Ishikawa (cell line): ENCODE measurements at regions not wholly inside any gene's neighbourhood (a gene's known extent, or its start where the extent isn't known, plus 50 kb on each side); places are given as distances from the start of the nearest gene placed in this dataset.

Experiments used
- CEBPB ChIP-seq: IDR thresholded peaks from 2 replicates; pipeline ENCODE4 v1.6.1; 2012
- CREB1 ChIP-seq: IDR thresholded peaks from 2 replicates; pipeline ENCODE4 v1.6.1; 2012; ENCODE audit warnings: low read depth
- EGR1 ChIP-seq: IDR thresholded peaks from 2 replicates; pipeline ENCODE4 v1.6.1; 2012
- EP300 ChIP-seq: IDR thresholded peaks from 2 replicates; pipeline ENCODE4 v1.6.1; 2012; ENCODE audit warnings: borderline replicate concordance
- FOXM1 ChIP-seq: IDR thresholded peaks from 2 replicates; pipeline ENCODE4 v1.6.1; 2012; ENCODE audit warnings: low read depth, borderline replicate concordance
- MAX ChIP-seq: IDR thresholded peaks from 2 replicates; pipeline ENCODE4 v1.6.1; 2012
- NFIC ChIP-seq: IDR thresholded peaks from 2 replicates; pipeline ENCODE4 v1.6.1; 2012
- RAD21 ChIP-seq: IDR thresholded peaks from 2 replicates; pipeline ENCODE4 v1.6.1; 2012; ENCODE audit warnings: low read depth
- REST ChIP-seq: IDR thresholded peaks from 2 replicates; pipeline ENCODE4 v1.6.1; 2012; ENCODE audit warnings: low read depth, mild to moderate bottlenecking
- TAF1 ChIP-seq: IDR thresholded peaks from 2 replicates; pipeline ENCODE4 v1.6.1; 2012; ENCODE audit warnings: low read depth, mild to moderate bottlenecking
- TCF12 ChIP-seq: IDR thresholded peaks from 2 replicates; pipeline ENCODE4 v1.6.1; 2012; ENCODE audit warnings: low read depth
- TEAD4 ChIP-seq: IDR thresholded peaks from 2 replicates; pipeline ENCODE4 v1.6.1; 2012
- USF1 ChIP-seq: IDR thresholded peaks from 2 replicates; pipeline ENCODE4 v1.6.1; 2012
- YY1 ChIP-seq: IDR thresholded peaks from 2 replicates; pipeline ENCODE4 v1.6.1; 2012; ENCODE audit warnings: low read depth
- ZBTB7A ChIP-seq: IDR thresholded peaks from 2 replicates; pipeline ENCODE4 v1.6.1; 2012; ENCODE audit warnings: low read depth

- TF ChIP-seq FOXM1: no peak
- TF ChIP-seq CEBPB: peak; percentile 70
Observed at GRCh38 chr2:205868773-205869333, 186.6 kb downstream of the NRP2 start.

- TF ChIP-seq ZBTB7A (no peak), FOXM1 (no peak), TAF1 (no peak), YY1 (no peak), CEBPB (no peak), TCF12 (no peak), USF1 (no peak), CREB1 (no peak), REST (no peak), EGR1 (no peak), NFIC (no peak), MAX (no peak), RAD21 (no peak), TEAD4 (no peak)
Observed at GRCh38 chr2:205868053-205868452, 185.8 kb downstream of the NRP2 start.

- TF ChIP-seq TEAD4 (no peak), USF1 (no peak), RAD21 (no peak), NFIC (no peak), MAX (no peak), TAF1 (no peak), YY1 (no peak), CREB1 (no peak), CEBPB (no peak), EP300 (no peak), TCF12 (no peak)
Observed at GRCh38 chr2:205867371-205867770, 185.1 kb downstream of the NRP2 start.

GRCh38 chr2:205865905-205866441 is 183.7 kb downstream of the NRP2 start:
- TF ChIP-seq RAD21: no peak
- TF ChIP-seq REST: no peak
- TF ChIP-seq TEAD4: no peak
- TF ChIP-seq TCF12: no peak
- TF ChIP-seq TAF1: no peak
- no peak for TF ChIP-seq USF1
- no peak for TF ChIP-seq CREB1
- TF ChIP-seq ZBTB7A: no peak
- TF ChIP-seq EGR1: no peak

- no peak for TF ChIP-seq MAX
- no peak for TF ChIP-seq EP300
- TF ChIP-seq ZBTB7A: no peak
- no peak for TF ChIP-seq RAD21
- TF ChIP-seq TEAD4: no peak
- TF ChIP-seq NFIC: no peak
- TF ChIP-seq YY1: no peak
- no peak for TF ChIP-seq EGR1
- TF ChIP-seq FOXM1: no peak
- TF ChIP-seq TAF1: no peak
- TF ChIP-seq CREB1: no peak
- TF ChIP-seq USF1: no peak
- TF ChIP-seq TCF12: no peak
- no peak for TF ChIP-seq CEBPB
- TF ChIP-seq REST: no peak
Observed at GRCh38 chr2:205865056-205865455, 182.8 kb downstream of the NRP2 start.
